ENCODE measurements at regions not wholly inside any gene's neighbourhood (a gene's known extent, or its start where the extent isn't known, plus 50 kb on each side); places are given as distances from the start of the nearest gene placed in this dataset.

DNA sequence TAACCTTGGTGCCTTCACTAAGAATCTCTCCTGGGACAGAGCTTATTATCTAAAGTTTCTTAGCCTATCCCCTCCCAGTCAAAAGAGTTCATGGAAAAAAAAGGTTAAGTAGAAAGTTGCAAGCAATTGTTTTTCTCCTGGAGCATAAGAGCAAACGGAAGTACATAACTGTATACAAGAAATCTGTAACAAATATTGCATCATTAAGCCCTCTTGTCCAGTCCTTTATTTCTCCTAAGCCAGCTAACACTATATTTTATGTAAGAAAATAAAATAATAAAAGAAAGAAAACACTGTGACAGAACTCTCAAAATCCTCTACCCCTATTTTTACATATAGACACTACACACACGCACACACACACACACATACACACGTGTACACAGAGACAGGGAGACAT is 255.3 kb downstream of the NAF1 start:
- TF ChIP-seq, protein P1, sequence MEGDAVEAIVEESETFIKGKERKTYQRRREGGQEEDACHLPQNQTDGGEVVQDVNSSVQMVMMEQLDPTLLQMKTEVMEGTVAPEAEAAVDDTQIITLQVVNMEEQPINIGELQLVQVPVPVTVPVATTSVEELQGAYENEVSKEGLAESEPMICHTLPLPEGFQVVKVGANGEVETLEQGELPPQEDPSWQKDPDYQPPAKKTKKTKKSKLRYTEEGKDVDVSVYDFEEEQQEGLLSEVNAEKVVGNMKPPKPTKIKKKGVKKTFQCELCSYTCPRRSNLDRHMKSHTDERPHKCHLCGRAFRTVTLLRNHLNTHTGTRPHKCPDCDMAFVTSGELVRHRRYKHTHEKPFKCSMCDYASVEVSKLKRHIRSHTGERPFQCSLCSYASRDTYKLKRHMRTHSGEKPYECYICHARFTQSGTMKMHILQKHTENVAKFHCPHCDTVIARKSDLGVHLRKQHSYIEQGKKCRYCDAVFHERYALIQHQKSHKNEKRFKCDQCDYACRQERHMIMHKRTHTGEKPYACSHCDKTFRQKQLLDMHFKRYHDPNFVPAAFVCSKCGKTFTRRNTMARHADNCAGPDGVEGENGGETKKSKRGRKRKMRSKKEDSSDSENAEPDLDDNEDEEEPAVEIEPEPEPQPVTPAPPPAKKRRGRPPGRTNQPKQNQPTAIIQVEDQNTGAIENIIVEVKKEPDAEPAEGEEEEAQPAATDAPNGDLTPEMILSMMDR (IDR thresholded peaks at IDR 0.05) = no peak
- TF ChIP-seq POLR2A (IDR thresholded peaks at IDR 0.05) (no peak), POLR2AphosphoS5 (IDR thresholded peaks at IDR 0.05; ENCODE audit: insufficient read depth in 1 of 2, low read depth in 1 of 2) (no peak)

Data from vagina (tissue), 2 donors.